Testis (tissue), 2 donors: ENCODE measurements at regions not wholly inside any gene's neighbourhood (a gene's known extent, or its start where the extent isn't known, plus 50 kb on each side); places are given as distances from the start of the nearest gene placed in this dataset.

Experiments used
- DNase-seq: peaks from one replicate; pipeline ENCODE4 v3.0.0-alpha.2; 2019
- H3K27ac ChIP-seq, 2 donors: fragments of 200-600 bp; sonication (generic); one replicate each; pipeline ENCODE4 v1.5.1; 2019
- H3K27me3 ChIP-seq: fragments of 200-600 bp; sonication (generic); one replicate; pipeline ENCODE4 v1.5.1; 2019
- H3K36me3 ChIP-seq: fragments of 200-600 bp; sonication (generic); one replicate; pipeline ENCODE4 v1.5.1; 2017; ENCODE audit warnings: low read depth; ENCODE audit errors: missing control alignments
- H3K4me1 ChIP-seq: fragments of 200-600 bp; sonication (generic); one replicate; pipeline ENCODE4 v1.5.1; 2019
- H3K4me3 ChIP-seq, 2 donors: fragments of 200-600 bp; sonication (generic); one replicate each; pipeline ENCODE4 v1.5.1; 2017 to 2019
- H3K9me3 ChIP-seq: fragments of 200-600 bp; sonication (generic); one replicate; pipeline ENCODE4 v1.5.1; 2017
- CTCF ChIP-seq, 3 experiments: fragments of 450-650 bp in 2 of 3; fragments of 200-600 bp in 1 of 3; sonication (generic) in 1 of 3; IDR thresholded peaks; one replicate each; pipeline ENCODE4 v1.5.1; 2016 to 2019; ENCODE audit warnings: antibody characterized with exemption in 3 of 3, mild to moderate bottlenecking in 2 of 3, moderate library complexity in 1 of 3
- POLR2A ChIP-seq: fragments of 450-650 bp; IDR thresholded peaks from one replicate; pipeline ENCODE4 v1.6.1; 2017; ENCODE audit warnings: antibody characterized with exemption, mild to moderate bottlenecking, moderate library complexity
- WGBS, 2 donors: methylation state at CpG; one replicate each; pipeline ENCODE4 v1.1.5; 2018; 5-methylcytosine and 5-hydroxymethylcytosine counted together
- intact Hi-C: fragments of 100-400 bp; cut with DNase I; formaldehyde crosslinking; loops from one replicate; pipeline ENCODE4 v1.15.1; 2023; ENCODE audit warnings: low total_unique reads

GRCh38 chr2:144242311-144242710 lies 277.6 kb downstream of the ZEB2 start:
- no peaks in the 10 kb centered on the region for H3K36me3 ChIP-seq
- no peak for DNase-seq
- H3K27me3 ChIP-seq: no peaks in the 10 kb centered on the region
- 93 to 97% methylated on average over 3 of the region's 3 CpGs for WGBS, 2 donors
- TF ChIP-seq POLR2A (no peak), CTCF (IDR thresholded peaks at IDR 0.05) (no peak)
- no peaks in the 10 kb centered on the region for H3K4me1 ChIP-seq
- no peak overlapping the region for H3K4me3 ChIP-seq
- H3K9me3 ChIP-seq: no peaks in the 10 kb centered on the region
- intact Hi-C loops: no loop called here
- no peak overlapping the region for H3K27ac ChIP-seq

- H3K36me3 ChIP-seq: no peaks in the 10 kb centered on the region
- H3K4me3 ChIP-seq: no peak overlapping the region
- 70 to 90% methylated on average over 1 of the region's 1 CpG for WGBS, 2 donors
- no peaks in the 10 kb centered on the region for H3K4me1 ChIP-seq
- H3K27me3 ChIP-seq: no peaks in the 10 kb centered on the region
- no peak for DNase-seq
- TF ChIP-seq CTCF (IDR thresholded peaks at IDR 0.05) (no peak), POLR2A (no peak)
- no peaks in the 10 kb centered on the region for H3K9me3 ChIP-seq
- intact Hi-C loops: no loop called here
- no peak overlapping the region for H3K27ac ChIP-seq
Measured at GRCh38 chr2:144241801-144242200, 278.1 kb downstream of the ZEB2 start.

GRCh38 chr2:144240656-144241339 lies 279.1 kb downstream of the ZEB2 start:
- H3K27ac ChIP-seq: no peak overlapping the region
- no peak for DNase-seq
- no peaks in the 10 kb centered on the region for H3K27me3 ChIP-seq
- intact Hi-C loops: no loop called here
- H3K4me1 ChIP-seq: no peaks in the 10 kb centered on the region
- no peak overlapping the region for H3K4me3 ChIP-seq
- H3K9me3 ChIP-seq: no peaks in the 10 kb centered on the region
- H3K36me3 ChIP-seq: no peaks in the 10 kb centered on the region
- TF ChIP-seq CTCF (IDR thresholded peaks at IDR 0.05) (no peak), POLR2A (no peak)
- 56 to 57% methylated on average over 3 of the region's 3 CpGs for WGBS, 2 donors

GRCh38 chr2:144239726-144240125 lies 280.2 kb downstream of the ZEB2 start:
- Histone ChIP-seq H3K36me3 (no peaks in the 10 kb centered on the region), H3K9me3 (no peaks in the 10 kb centered on the region), H3K4me1 (no peaks in the 10 kb centered on the region), H3K27me3 (no peaks in the 10 kb centered on the region), H3K27ac (no peak overlapping the region), H3K4me3 (no peak overlapping the region)
- TF ChIP-seq POLR2A: no peak
- no peak for TF ChIP-seq CTCF (IDR thresholded peaks at IDR 0.05)
- 92 to 97% methylated on average over 1 of the region's 1 CpG for WGBS, 2 donors
- intact Hi-C loops: no loop called here
- no peak for DNase-seq

- TF ChIP-seq POLR2A: no peak
- TF ChIP-seq CTCF (IDR thresholded peaks at IDR 0.05): no peak
- H3K27me3 ChIP-seq: no peaks in the 10 kb centered on the region
- H3K4me3 ChIP-seq: no peak overlapping the region
- H3K36me3 ChIP-seq: no peaks in the 10 kb centered on the region
- intact Hi-C loops: no loop called here
- 94 to 95% methylated on average over 1 of the region's 1 CpG for WGBS, 2 donors
- no peaks in the 10 kb centered on the region for H3K4me1 ChIP-seq
- no peak overlapping the region for H3K27ac ChIP-seq
- no peaks in the 10 kb centered on the region for H3K9me3 ChIP-seq
- DNase-seq: no peak
Measured at GRCh38 chr2:144239306-144239705, 280.6 kb downstream of the ZEB2 start.
